Tibial artery (tissue), 4 donors: ENCODE measurements at regions not wholly inside any gene's neighbourhood (a gene's known extent, or its start where the extent isn't known, plus 50 kb on each side); places are given as distances from the start of the nearest gene placed in this dataset.

ENCODE experiments used
- DNase-seq, 2 donors: peaks; one replicate each; pipeline ENCODE4 v3.0.0-alpha.2; 2019
- H3K27ac ChIP-seq, 2 donors: fragments of 200-600 bp; sonication (generic) in 1 of 2; 1 replicate in 1 of 2; 2 replicates in 1 of 2; pipeline ENCODE4 v1.5.1; 2018 to 2019; ENCODE audit warnings: mild to moderate bottlenecking in 1 of 2
- H3K27me3 ChIP-seq, 2 donors: fragments of 200-600 bp; sonication (generic) in 1 of 2; one replicate each; pipeline versions ENCODE4 v1.5.1 to v1.6.0; 2016 to 2019
- H3K36me3 ChIP-seq, 3 donors: fragments of 200-600 bp; sonication (generic) in 2 of 3; one replicate each; pipeline ENCODE4 v1.5.1; 2016 to 2019; ENCODE audit warnings: mild to moderate bottlenecking in 2 of 3
- H3K4me1 ChIP-seq, 4 donors: fragments of 200-600 bp; sonication (generic) in 2 of 4; 1 replicate in 3 of 4; 2 replicates in 1 of 4; pipeline ENCODE4 v1.5.1; 2016 to 2019
- H3K4me3 ChIP-seq, 2 donors: fragments of 200-600 bp; sonication (generic) in 1 of 2; 1 replicate in 1 of 2; 2 replicates in 1 of 2; pipeline ENCODE4 v1.5.1; 2018 to 2019; ENCODE audit warnings: mild to moderate bottlenecking in 2 of 2
- H3K9me3 ChIP-seq, 3 donors: fragments of 200-600 bp; sonication (generic) in 1 of 3; one replicate each; pipeline ENCODE4 v1.5.1; 2016 to 2019
- intact Hi-C: fragments of 100-400 bp; cut with DNase I; formaldehyde crosslinking; loops from one replicate; pipeline ENCODE4 v1.15.0; 2023; ENCODE audit warnings: low total_unique reads
- TF ChIP-seq, protein P1 (sequence below), 2 experiments: fragments of 200-600 bp in 1 of 2; fragments of 450-650 bp in 1 of 2; IDR thresholded peaks; one replicate each; pipeline ENCODE4 v1.5.1; 2017 to 2019; ENCODE audit warnings: antibody characterized with exemption in 2 of 2, mild to moderate bottlenecking in 1 of 2, moderate library complexity in 1 of 2

- intact Hi-C loops = no loop called here
- Histone ChIP-seq H3K27me3 (no peaks in the 10 kb centered on the region), H3K4me3 (no peak overlapping the region), H3K4me1 (no peaks in the 10 kb centered on the region), H3K36me3 (no peaks in the 10 kb centered on the region), H3K27ac (no peak overlapping the region), H3K9me3 (peaks cover 0 to 10% (median 0%) of the 10 kb centered on the region in 3 donors)
- DNase-seq = no peak
- TF ChIP-seq, protein P1, sequence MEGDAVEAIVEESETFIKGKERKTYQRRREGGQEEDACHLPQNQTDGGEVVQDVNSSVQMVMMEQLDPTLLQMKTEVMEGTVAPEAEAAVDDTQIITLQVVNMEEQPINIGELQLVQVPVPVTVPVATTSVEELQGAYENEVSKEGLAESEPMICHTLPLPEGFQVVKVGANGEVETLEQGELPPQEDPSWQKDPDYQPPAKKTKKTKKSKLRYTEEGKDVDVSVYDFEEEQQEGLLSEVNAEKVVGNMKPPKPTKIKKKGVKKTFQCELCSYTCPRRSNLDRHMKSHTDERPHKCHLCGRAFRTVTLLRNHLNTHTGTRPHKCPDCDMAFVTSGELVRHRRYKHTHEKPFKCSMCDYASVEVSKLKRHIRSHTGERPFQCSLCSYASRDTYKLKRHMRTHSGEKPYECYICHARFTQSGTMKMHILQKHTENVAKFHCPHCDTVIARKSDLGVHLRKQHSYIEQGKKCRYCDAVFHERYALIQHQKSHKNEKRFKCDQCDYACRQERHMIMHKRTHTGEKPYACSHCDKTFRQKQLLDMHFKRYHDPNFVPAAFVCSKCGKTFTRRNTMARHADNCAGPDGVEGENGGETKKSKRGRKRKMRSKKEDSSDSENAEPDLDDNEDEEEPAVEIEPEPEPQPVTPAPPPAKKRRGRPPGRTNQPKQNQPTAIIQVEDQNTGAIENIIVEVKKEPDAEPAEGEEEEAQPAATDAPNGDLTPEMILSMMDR (IDR thresholded peaks at IDR 0.05) = no peak
Observed at GRCh38 chr6:122308074-122308473, 91.4 kb upstream of the HSF2 start.

DNA sequence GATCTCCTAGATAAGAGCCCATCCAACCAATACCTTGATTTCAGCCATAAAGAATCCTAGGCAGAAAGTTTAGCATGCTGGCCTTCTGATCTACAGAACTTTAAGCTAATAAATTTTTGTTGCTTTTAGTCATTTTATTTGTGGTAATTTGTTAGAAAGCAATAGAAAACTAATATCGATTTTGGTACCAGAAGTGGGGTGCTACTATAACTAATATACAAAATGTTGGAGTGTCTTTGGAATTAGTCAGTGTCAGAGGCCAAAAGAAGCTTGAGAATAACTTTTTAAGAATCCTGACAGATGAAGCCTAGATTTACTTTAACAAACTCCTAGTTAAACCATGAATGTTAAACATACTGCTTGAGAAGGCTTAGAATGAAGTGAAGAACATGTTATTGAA is 83.6 kb upstream of the HSF2 start:
- Histone ChIP-seq H3K36me3 (no peaks in the 10 kb centered on the region), H3K27me3 (no peaks in the 10 kb centered on the region), H3K4me3 (no peak overlapping the region), H3K4me1 (peaks cover 0 to 20% (median 0%) of the 10 kb centered on the region in 4 donors), H3K9me3 (peaks cover 0 to 6% (median 5%) of the 10 kb centered on the region in 3 donors), H3K27ac (no peak overlapping the region)
- TF ChIP-seq, protein P1 (IDR thresholded peaks at IDR 0.05) = no peak
- DNase-seq = no peak
- intact Hi-C loops = no loop called here

GRCh38 chr6:122322824-122323223 is 76.6 kb upstream of the HSF2 start:
- H3K9me3 ChIP-seq = no peaks in the 10 kb centered on the region
- intact Hi-C loops = no loop called here
- H3K4me3 ChIP-seq = peak overlapping the region; percentile 41 to 44
- H3K27me3 ChIP-seq = no peaks in the 10 kb centered on the region
- no peak for DNase-seq
- H3K27ac ChIP-seq = peak overlapping the region in 1 of 2 donors; percentile 27
- TF ChIP-seq, protein P1 (IDR thresholded peaks at IDR 0.05) = no peak
- peaks cover 0 to 24% (median 1%) of the 10 kb centered on the region in 4 donors for H3K4me1 ChIP-seq
- no peaks in the 10 kb centered on the region for H3K36me3 ChIP-seq

DNA sequence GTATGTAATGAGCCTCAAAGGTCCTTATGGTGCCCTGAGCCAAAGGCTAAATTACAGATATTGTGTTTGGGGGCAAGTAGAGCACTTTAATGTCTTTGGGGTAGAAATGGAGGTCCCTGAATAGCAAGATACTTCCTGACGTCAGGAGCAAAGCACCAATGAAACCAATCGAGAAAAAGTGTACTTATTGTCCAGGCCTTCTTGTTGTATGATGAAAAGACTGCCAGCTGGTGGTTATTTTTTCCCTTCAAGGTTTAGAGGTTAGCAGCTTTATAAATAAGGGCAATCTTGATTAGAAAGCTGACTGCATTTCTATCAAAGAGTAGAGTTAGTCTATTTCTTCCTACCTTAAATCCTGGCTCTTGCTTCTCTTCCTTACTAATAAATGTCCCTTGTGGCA is 76.1 kb upstream of the HSF2 start:
- H3K36me3 ChIP-seq = no peaks in the 10 kb centered on the region
- H3K27ac ChIP-seq = peak overlapping the region in 1 of 2 donors; percentile 27
- H3K4me1 ChIP-seq = peaks cover 0 to 21% (median 1%) of the 10 kb centered on the region in 4 donors
- TF ChIP-seq, protein P1 (IDR thresholded peaks at IDR 0.05) = no peak
- H3K27me3 ChIP-seq = no peaks in the 10 kb centered on the region
- peak overlapping the region; percentile 41 to 44 for H3K4me3 ChIP-seq
- H3K9me3 ChIP-seq = no peaks in the 10 kb centered on the region
- DNase-seq = no peak
- intact Hi-C loops = no loop called here

DNA sequence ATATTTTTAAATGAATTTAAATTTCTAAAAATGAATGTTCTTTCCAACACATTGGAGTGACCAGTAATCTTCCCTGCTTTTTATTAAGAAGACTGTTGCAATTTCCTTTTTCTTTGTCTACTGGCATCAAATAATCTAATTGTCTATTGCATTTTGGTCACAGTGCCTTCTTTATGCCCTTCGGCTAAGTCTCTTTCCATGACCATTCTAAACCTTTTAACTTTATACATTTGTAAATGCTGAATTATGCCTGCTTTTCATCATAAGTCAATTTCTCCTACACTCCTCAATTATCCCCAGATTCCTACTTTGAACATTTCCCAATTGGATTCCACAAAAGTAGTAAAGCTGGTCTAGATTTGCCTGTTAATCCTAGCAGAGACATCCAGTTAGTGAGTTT is 69.1 kb upstream of the HSF2 start:
- no peaks in the 10 kb centered on the region for H3K36me3 ChIP-seq
- H3K27me3 ChIP-seq = no peaks in the 10 kb centered on the region
- TF ChIP-seq, protein P1 (IDR thresholded peaks at IDR 0.05) = no peak
- H3K9me3 ChIP-seq = no peaks in the 10 kb centered on the region
- intact Hi-C loops = no loop called here
- H3K4me1 ChIP-seq = no peaks in the 10 kb centered on the region
- DNase-seq = no peak
- H3K27ac ChIP-seq = no peak overlapping the region
- no peak overlapping the region for H3K4me3 ChIP-seq

- Histone ChIP-seq H3K27ac (no peak overlapping the region), H3K4me1 (no peaks in the 10 kb centered on the region), H3K9me3 (no peaks in the 10 kb centered on the region), H3K4me3 (no peak overlapping the region), H3K27me3 (no peaks in the 10 kb centered on the region), H3K36me3 (no peaks in the 10 kb centered on the region)
- DNase-seq = no peak
- TF ChIP-seq, protein P1 (IDR thresholded peaks at IDR 0.05) = no peak
- intact Hi-C loops = no loop called here
Observed at GRCh38 chr6:122337645-122338044, 61.8 kb upstream of the HSF2 start.
